HL-60 (cell line): ENCODE measurements at regions not wholly inside any gene's neighbourhood (a gene's known extent, or its start where the extent isn't known, plus 50 kb on each side); places are given as distances from the start of the nearest gene placed in this dataset.

ENCODE experiments used
- DNase-seq, 2 experiments: peaks; one replicate each; pipeline ENCODE4 v3.0.0-alpha.2; 2010 to 2020; ENCODE audit warnings: low read depth in 1 of 2, low spot score in 1 of 2
- H3K27ac ChIP-seq: fragments of 250-450 bp; sonication (Bioruptor Pico); replicated peaks from 2 replicates; pipeline ENCODE4 v1.5.1; 2020; ENCODE audit warnings: mild to moderate bottlenecking, moderate library complexity
- H3K27me3 ChIP-seq: fragments of 250-450 bp; sonication (Bioruptor Pico); 2 replicates; pipeline ENCODE4 v1.5.1; 2021; ENCODE audit warnings: mild to moderate bottlenecking, moderate library complexity; ENCODE audit not compliant: insufficient read depth, poor library complexity, severe bottlenecking
- H3K4me3 ChIP-seq: replicated peaks from 2 replicates; pipeline ENCODE4 v1.5.1; 2011; ENCODE audit warnings: mild to moderate bottlenecking, control low read depth, low read length; ENCODE audit not compliant: insufficient read depth
- GABPA ChIP-seq: IDR thresholded peaks from 2 replicates; pipeline ENCODE4 v1.6.1; 2012; ENCODE audit warnings: low read depth
- POLR2AphosphoS5 ChIP-seq: IDR thresholded peaks from 2 replicates; pipeline ENCODE4 v1.6.1; 2012; ENCODE audit warnings: low read depth
- SPI1 ChIP-seq: IDR thresholded peaks from 2 replicates; pipeline ENCODE4 v1.6.1; 2012; ENCODE audit warnings: low read depth, mild to moderate bottlenecking, borderline replicate concordance
- TF ChIP-seq, protein P1 (sequence below): IDR thresholded peaks from 2 replicates; pipeline ENCODE4 v1.6.1; 2012; ENCODE audit warnings: low read depth; ENCODE audit not compliant: insufficient replicate concordance
- TF ChIP-seq, protein P2 (sequence below): IDR thresholded peaks from one replicate; pipeline ENCODE4 v1.5.1; 2011; ENCODE audit warnings: low read length, control low read depth, inconsistent platforms; ENCODE audit not compliant: insufficient read depth

DNA sequence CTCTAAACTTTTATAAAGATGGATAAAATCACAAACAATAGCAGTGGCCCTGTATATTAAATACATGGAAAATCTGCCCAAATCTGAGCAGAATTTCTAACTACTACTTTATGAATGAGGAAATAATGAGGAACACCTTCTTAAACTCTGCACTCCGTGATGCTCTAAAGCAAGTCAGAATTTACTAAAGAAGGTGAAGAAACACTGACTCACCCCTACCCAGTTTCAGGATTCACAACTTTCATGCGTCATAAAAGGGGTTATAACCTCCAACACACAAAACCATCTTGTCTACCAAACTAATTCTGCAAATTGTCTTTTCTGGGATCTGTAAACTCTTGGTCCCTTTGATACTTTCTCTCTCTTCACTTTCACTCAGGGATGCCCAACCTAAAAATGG is 561.1 kb upstream of the ACO1 start:
- Histone ChIP-seq H3K4me3 (no peak overlapping the region), H3K27ac (no peak overlapping the region), H3K27me3 (no peaks in the 10 kb centered on the region)
- TF ChIP-seq SPI1, result no peak
- no peak for TF ChIP-seq GABPA
- TF ChIP-seq, protein P1, sequence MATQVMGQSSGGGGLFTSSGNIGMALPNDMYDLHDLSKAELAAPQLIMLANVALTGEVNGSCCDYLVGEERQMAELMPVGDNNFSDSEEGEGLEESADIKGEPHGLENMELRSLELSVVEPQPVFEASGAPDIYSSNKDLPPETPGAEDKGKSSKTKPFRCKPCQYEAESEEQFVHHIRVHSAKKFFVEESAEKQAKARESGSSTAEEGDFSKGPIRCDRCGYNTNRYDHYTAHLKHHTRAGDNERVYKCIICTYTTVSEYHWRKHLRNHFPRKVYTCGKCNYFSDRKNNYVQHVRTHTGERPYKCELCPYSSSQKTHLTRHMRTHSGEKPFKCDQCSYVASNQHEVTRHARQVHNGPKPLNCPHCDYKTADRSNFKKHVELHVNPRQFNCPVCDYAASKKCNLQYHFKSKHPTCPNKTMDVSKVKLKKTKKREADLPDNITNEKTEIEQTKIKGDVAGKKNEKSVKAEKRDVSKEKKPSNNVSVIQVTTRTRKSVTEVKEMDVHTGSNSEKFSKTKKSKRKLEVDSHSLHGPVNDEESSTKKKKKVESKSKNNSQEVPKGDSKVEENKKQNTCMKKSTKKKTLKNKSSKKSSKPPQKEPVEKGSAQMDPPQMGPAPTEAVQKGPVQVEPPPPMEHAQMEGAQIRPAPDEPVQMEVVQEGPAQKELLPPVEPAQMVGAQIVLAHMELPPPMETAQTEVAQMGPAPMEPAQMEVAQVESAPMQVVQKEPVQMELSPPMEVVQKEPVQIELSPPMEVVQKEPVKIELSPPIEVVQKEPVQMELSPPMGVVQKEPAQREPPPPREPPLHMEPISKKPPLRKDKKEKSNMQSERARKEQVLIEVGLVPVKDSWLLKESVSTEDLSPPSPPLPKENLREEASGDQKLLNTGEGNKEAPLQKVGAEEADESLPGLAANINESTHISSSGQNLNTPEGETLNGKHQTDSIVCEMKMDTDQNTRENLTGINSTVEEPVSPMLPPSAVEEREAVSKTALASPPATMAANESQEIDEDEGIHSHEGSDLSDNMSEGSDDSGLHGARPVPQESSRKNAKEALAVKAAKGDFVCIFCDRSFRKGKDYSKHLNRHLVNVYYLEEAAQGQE, result no peak
- no peak for TF ChIP-seq POLR2AphosphoS5
- TF ChIP-seq, protein P2, sequence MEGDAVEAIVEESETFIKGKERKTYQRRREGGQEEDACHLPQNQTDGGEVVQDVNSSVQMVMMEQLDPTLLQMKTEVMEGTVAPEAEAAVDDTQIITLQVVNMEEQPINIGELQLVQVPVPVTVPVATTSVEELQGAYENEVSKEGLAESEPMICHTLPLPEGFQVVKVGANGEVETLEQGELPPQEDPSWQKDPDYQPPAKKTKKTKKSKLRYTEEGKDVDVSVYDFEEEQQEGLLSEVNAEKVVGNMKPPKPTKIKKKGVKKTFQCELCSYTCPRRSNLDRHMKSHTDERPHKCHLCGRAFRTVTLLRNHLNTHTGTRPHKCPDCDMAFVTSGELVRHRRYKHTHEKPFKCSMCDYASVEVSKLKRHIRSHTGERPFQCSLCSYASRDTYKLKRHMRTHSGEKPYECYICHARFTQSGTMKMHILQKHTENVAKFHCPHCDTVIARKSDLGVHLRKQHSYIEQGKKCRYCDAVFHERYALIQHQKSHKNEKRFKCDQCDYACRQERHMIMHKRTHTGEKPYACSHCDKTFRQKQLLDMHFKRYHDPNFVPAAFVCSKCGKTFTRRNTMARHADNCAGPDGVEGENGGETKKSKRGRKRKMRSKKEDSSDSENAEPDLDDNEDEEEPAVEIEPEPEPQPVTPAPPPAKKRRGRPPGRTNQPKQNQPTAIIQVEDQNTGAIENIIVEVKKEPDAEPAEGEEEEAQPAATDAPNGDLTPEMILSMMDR, result no peak
- DNase-seq, result no peak

DNA sequence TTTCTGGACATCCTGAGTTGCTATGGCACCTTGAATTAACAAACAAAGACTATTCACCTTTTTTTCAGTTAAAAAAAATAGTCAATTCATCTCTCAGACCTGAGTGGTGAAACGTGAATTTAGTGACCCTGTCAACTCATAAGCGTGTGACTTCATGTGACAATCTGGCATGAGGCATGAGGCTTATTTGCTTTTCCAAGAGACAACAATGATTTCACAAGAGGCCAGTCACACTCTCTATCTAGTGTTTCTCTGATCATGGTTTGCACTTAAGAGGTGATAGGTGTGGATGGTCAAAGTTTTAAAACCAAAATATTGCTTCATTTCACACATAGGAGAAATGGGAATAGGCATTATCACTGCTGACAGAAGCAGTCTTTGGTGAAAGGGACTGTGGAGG is 559.6 kb upstream of the ACO1 start:
- H3K27ac ChIP-seq, result no peak overlapping the region
- TF ChIP-seq POLR2AphosphoS5 (no peak), SPI1 (no peak), GABPA (no peak)
- TF ChIP-seq, protein P1, result no peak
- TF ChIP-seq, protein P2, result no peak
- H3K4me3 ChIP-seq, result no peak overlapping the region
- no peak for DNase-seq
- H3K27me3 ChIP-seq, result no peaks in the 10 kb centered on the region

DNA sequence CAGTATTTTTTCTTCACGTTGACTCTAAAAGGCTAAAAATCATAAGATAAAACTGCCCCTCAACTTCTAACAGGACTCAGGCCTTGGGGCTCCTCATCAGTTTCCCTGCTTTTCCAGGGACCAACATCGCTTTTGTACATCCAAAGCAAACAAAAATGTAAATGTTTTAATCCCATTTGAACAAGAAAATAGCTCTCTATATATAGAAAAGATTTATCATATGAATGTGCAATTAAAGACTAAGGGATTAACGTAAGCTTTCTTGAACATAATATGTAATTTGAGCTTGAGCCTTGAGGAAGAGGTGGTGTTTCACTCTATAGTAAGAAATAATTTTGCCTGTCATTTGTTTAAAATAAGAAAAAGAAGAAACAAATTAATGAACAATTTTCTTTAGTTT is 547.2 kb upstream of the ACO1 start:
- no peaks in the 10 kb centered on the region for H3K27me3 ChIP-seq
- no peak for DNase-seq
- TF ChIP-seq POLR2AphosphoS5 (no peak), SPI1 (no peak), GABPA (no peak)
- TF ChIP-seq, protein P2, result no peak
- TF ChIP-seq, protein P1, result no peak
- H3K4me3 ChIP-seq, result no peak overlapping the region
- H3K27ac ChIP-seq, result no peak overlapping the region
